A549 (cell line): ENCODE measurements at regions not wholly inside any gene's neighbourhood (a gene's known extent, or its start where the extent isn't known, plus 50 kb on each side); places are given as distances from the start of the nearest gene placed in this dataset.

Source experiments
- ATAC-seq, 2 experiments: fragments of 200-7000 bp in 1 of 2; fragments of >200 bp in 1 of 2; cut with Nextera tagmentation in 1 of 2; cut with Tn5 transposase in 1 of 2; 3 replicates each; pipeline versions ENCODE4 v1.8.0 to v1.9.1; 2018 to 2020; ENCODE audit warnings: mild to moderate bottlenecking in 1 of 2, moderate library complexity in 1 of 2
- CTCF ChIA-PET: fragments of 300-600 bp; sonication (Branson Sonifier 250); formaldehyde crosslinking; extraction: SDS; loops from one replicate; lab custom pipeline; 2021; ENCODE audit warnings: antibody characterized with exemption, inconsistent platforms; lab: Yijun Ruan, JAX
- POLR2A ChIA-PET: fragments of 350-600 bp; formaldehyde crosslinking; extraction: SDS; loops from one replicate; lab custom pipeline; 2021; ENCODE audit warnings: antibody characterized with exemption, inconsistent platforms; lab: Yijun Ruan, JAX
- DNase-seq, 2 experiments: peaks; one replicate each; pipeline versions ENCODE4 v3.0.0 to v3.0.0-alpha.2; 2011 to 2016; ENCODE audit warnings: low read depth in 1 of 2, low spot score in 1 of 2
- FAIRE-seq: peaks from 2 replicates; lab custom pipeline; 2011; peaks lifted over from hg19 to GRCh38; lab: Jason Lieb, UNC
- H3K27ac ChIP-seq, 2 experiments: fragments of >200 bp; sonication (Bioruptor Twin); formaldehyde crosslinking; 3 replicates each; pipeline ENCODE4 v1.5.1; 2016 to 2017
- H3K4me1 ChIP-seq: fragments of >200 bp; sonication (Bioruptor Twin); formaldehyde crosslinking; 3 replicates; pipeline ENCODE4 v1.6.1; 2016
- H3K4me2 ChIP-seq: fragments of >200 bp; sonication (Bioruptor Twin); formaldehyde crosslinking; 3 replicates; pipeline ENCODE4 v1.6.1; 2016
- H3K4me3 ChIP-seq: fragments of >200 bp; sonication (Bioruptor Twin); formaldehyde crosslinking; 3 replicates; pipeline ENCODE4 v1.5.1; 2016
- H3K9me3 ChIP-seq: fragments of >200 bp; sonication (Bioruptor Twin); formaldehyde crosslinking; 3 replicates; pipeline ENCODE4 v1.6.1; 2016
- BHLHE40 ChIP-seq: IDR thresholded peaks from 2 replicates; pipeline ENCODE4 v1.6.1; 2012; ENCODE audit warnings: low read depth, low read length, inconsistent platforms
- CBX2 ChIP-seq: fragments of 200-600 bp; sonication (generic); IDR thresholded peaks from 2 replicates; pipeline ENCODE4 v1.6.1; 2016; ENCODE audit warnings: low read depth, mild to moderate bottlenecking, borderline replicate concordance
- CBX8 ChIP-seq: fragments of 200-600 bp; sonication (generic); IDR thresholded peaks from 2 replicates; pipeline ENCODE4 v1.6.1; 2016
- CEBPB ChIP-seq, 2 experiments: fragments of >200 bp in 1 of 2; sonication (Bioruptor Twin) in 1 of 2; formaldehyde crosslinking in 1 of 2; IDR thresholded peaks; 2 replicates each; pipeline ENCODE4 v1.6.1; 2012 to 2016
- CTCF ChIP-seq: fragments of >200 bp; sonication (Bioruptor Twin); formaldehyde crosslinking; IDR thresholded peaks from 3 replicates; pipeline ENCODE4 v1.5.1; 2016
- EHF ChIP-seq: fragments of 250-450 bp; sonication (Bioruptor Pico); IDR thresholded peaks from 2 replicates; pipeline ENCODE4 v1.5.0; 2020; ENCODE audit warnings: mild to moderate bottlenecking
- EHMT2 ChIP-seq: fragments of 200-600 bp; sonication (generic); IDR thresholded peaks from 2 replicates; pipeline ENCODE4 v1.6.1; 2016; ENCODE audit warnings: antibody characterized with exemption, low read depth, mild to moderate bottlenecking, moderate library complexity
- EP300 ChIP-seq, 2 experiments: fragments of >200 bp; sonication (Bioruptor Twin); formaldehyde crosslinking; IDR thresholded peaks; 2 replicates in 1 of 2; 3 replicates in 1 of 2; pipeline ENCODE4 v1.6.1; 2016 to 2017
- ESRRA ChIP-seq: fragments of 150-350 bp; IDR thresholded peaks from 2 replicates; pipeline ENCODE4 v1.6.1; 2014; ENCODE audit warnings: mild to moderate bottlenecking, low read length, borderline replicate concordance
- FOXS1 ChIP-seq: fragments of 250-450 bp; sonication (Bioruptor Pico); IDR thresholded peaks from 2 replicates; pipeline ENCODE4 v1.5.0; 2020; ENCODE audit warnings: mild to moderate bottlenecking, moderate library complexity
- HDAC2 ChIP-seq: fragments of 200-600 bp; sonication (generic); IDR thresholded peaks from 2 replicates; pipeline ENCODE4 v1.6.1; 2016
- HES2 ChIP-seq: fragments of >200 bp; sonication (Bioruptor Twin); formaldehyde crosslinking; IDR thresholded peaks from 2 replicates; pipeline ENCODE4 v1.6.1; 2016
- HMGXB4 ChIP-seq: fragments of 250-450 bp; sonication (Bioruptor Pico); IDR thresholded peaks from 2 replicates; pipeline ENCODE4 v1.5.0; 2021; ENCODE audit warnings: mild to moderate bottlenecking, moderate library complexity, borderline replicate concordance
- HOXB13 ChIP-seq: fragments of 250-450 bp; sonication (Bioruptor Pico); IDR thresholded peaks from 2 replicates; pipeline ENCODE4 v1.5.0; 2020; ENCODE audit warnings: low read depth, mild to moderate bottlenecking, moderate library complexity
- KDM5A ChIP-seq: fragments of 200-600 bp; sonication (generic); IDR thresholded peaks from 2 replicates; pipeline ENCODE4 v1.6.1; 2016; ENCODE audit warnings: antibody characterized with exemption, mild to moderate bottlenecking
- MAX ChIP-seq: IDR thresholded peaks from 2 replicates; pipeline ENCODE4 v1.6.1; 2012
- NFE2L2 ChIP-seq: fragments of 150-350 bp; conservative IDR thresholded peaks from 2 replicates; pipeline ENCODE4 v1.6.1; 2014; ENCODE audit warnings: low read length
- NR3C1 ChIP-seq: fragments of >200 bp; sonication (Bioruptor Twin); formaldehyde crosslinking; IDR thresholded peaks from 3 replicates; pipeline ENCODE4 v1.6.1; 2017
- POLR2A ChIP-seq: IDR thresholded peaks from 2 replicates; pipeline ENCODE4 v1.6.1; 2012; ENCODE audit warnings: mild to moderate bottlenecking, low read length
- RCOR1 ChIP-seq: fragments of 150-350 bp; IDR thresholded peaks from 2 replicates; pipeline ENCODE4 v1.6.1; 2014; ENCODE audit warnings: antibody characterized with exemption, low read length, low read depth
- SMC3 ChIP-seq: fragments of >200 bp; sonication (Bioruptor Twin); formaldehyde crosslinking; IDR thresholded peaks from 3 replicates; pipeline ENCODE4 v1.6.1; 2018; ENCODE audit warnings: inconsistent platforms
- TP53 ChIP-seq: fragments of 250-450 bp; sonication (Bioruptor Pico); IDR thresholded peaks from 2 replicates; pipeline ENCODE4 v1.5.0; 2021; ENCODE audit warnings: mild to moderate bottlenecking, moderate library complexity
- ZNF302 ChIP-seq: fragments of 250-450 bp; sonication (Bioruptor Pico); IDR thresholded peaks from 2 replicates; pipeline ENCODE4 v1.9.0; 2021; ENCODE audit warnings: inconsistent platforms, mild to moderate bottlenecking, moderate library complexity
- WGBS: methylation state at CpG from one replicate; pipeline ENCODE4 v1.1.6; 2017; ENCODE audit errors: missing lambda C conversion rate; 5-methylcytosine and 5-hydroxymethylcytosine counted together

GRCh38 chr9:25396828-25397227 is 281.4 kb downstream of the TUSC1 start:
- H3K27ac ChIP-seq, result no peak overlapping the region
- ATAC-seq (no peak), DNase-seq (no peak), FAIRE-seq (no peak)
- ChIA-PET CTCF (interaction anchor here (1.0 kb wide), 1 partner anchor 19 kb away, joined by 3 read pairs; no protein-coding TSS in a partner anchor), POLR2A (no interaction called here)
- TF ChIP-seq HOXB13 (CRISPR knock-in tag) (no peak), FOXS1 (no peak), NR3C1 (no peak), TP53 (CRISPR knock-in tag) (no peak), EHF (CRISPR knock-in tag) (no peak), ZNF302 (CRISPR knock-in tag) (no peak), NFE2L2 (no peak), CTCF (no peak), ESRRA (no peak), MAX (no peak), BHLHE40 (no peak)
- no peaks in the 10 kb centered on the region for H3K4me1 ChIP-seq
- H3K4me2 ChIP-seq, result no peak overlapping the region
- no peaks in the 10 kb centered on the region for H3K9me3 ChIP-seq
- no peak overlapping the region for H3K4me3 ChIP-seq

- ChIA-PET CTCF (no interaction called here), POLR2A (no interaction called here)
- Histone ChIP-seq H3K27ac (no peak overlapping the region), H3K4me2 (no peak overlapping the region), H3K9me3 (no peaks in the 10 kb centered on the region), H3K4me3 (no peak overlapping the region), H3K4me1 (no peaks in the 10 kb centered on the region)
- DNase-seq, result no peak
- TF ChIP-seq CEBPB (IDR thresholded peaks at IDR 0.05) (no peak), TP53 (CRISPR knock-in tag) (no peak), BHLHE40 (no peak), SMC3 (no peak), EP300 (IDR thresholded peaks at IDR 0.05) (no peak), CBX2 (no peak), NR3C1 (no peak), CTCF (no peak), POLR2A (no peak), KDM5A (no peak), CBX8 (no peak), HOXB13 (CRISPR knock-in tag) (no peak), HMGXB4 (CRISPR knock-in tag) (no peak), RCOR1 (no peak), FOXS1 (no peak), HDAC2 (no peak), EHMT2 (no peak), HES2 (no peak), EHF (CRISPR knock-in tag) (no peak), MAX (no peak)
- WGBS, result 3% methylated on average over 1 of the region's 1 CpG
- ATAC-seq, result no peak
- FAIRE-seq, result no peak
Measured at GRCh38 chr9:25381141-25381540, 297.1 kb downstream of the TUSC1 start.
